DMS53 (cell line): ENCODE measurements at regions not wholly inside any gene's neighbourhood (a gene's known extent, or its start where the extent isn't known, plus 50 kb on each side); places are given as distances from the start of the nearest gene placed in this dataset.

Experiments
- DNase-seq: peaks from one replicate; lab custom pipeline; 2025; lab: John Stamatoyannopoulos, UW

DNA sequence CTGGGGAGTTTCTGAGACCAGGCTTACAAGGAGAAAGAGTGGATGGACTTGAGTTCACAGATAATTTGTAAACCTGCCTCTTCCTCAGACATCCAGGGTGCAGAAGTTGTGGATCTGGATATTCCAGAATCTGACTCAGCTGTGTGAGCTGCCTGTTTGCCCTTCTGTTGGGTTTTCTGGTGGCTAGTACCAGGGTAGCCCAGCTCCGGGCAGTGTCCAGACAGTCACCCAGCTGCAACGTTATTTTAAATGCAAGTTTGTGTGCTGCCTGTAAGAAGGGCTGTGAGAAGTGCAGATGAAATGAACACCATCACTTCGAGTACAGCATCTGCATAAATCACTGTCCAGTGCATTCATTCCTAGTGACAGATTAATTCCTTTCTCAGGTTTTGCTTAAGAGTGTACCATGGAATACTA is 1053.0 kb downstream of the TUSC7 start:
- DNase-seq = peak; percentile 4

- DNase-seq = no peak
These were observed 1054.0 kb downstream of the TUSC7 start for GRCh38 chr3:117763561-117763960.

DNA sequence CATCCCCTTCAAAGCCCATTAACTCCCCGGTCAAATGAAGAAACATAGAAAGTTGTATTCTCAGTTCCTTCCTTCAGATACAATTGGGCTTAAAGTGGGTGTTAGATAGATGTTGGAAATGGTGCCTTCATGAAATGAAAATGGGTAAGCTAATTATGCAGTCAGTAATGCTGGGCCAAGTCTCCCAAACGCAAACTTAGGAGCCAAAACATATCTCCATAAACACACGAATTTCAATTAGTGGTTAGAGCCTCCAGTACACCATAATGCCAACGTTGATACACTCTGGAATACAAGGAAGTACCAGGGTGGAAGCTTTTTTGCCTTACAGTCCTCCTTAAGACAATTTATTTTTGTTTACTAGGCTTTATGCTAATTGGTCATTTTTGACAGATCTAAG is 1059.0 kb downstream of the TUSC7 start:
- DNase-seq = no peak

DNA sequence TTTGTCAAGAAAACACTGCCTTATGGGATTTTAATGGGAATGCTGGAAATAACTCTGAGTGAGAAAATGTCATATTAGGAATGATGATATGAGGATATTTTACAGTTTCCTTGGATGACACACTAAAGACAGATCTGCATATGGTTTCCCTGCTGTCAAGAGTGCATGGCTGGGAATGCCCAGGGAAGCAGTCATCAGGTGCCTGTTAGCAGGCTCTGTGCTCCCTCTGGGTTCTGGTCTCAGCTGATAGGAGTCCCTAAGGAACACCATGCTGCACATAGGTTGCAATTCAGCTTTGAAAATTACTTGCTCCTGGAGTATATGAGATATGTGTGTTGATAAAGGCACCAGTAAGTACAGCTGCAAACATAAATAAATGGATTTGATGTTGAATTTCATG is 1064.6 kb downstream of the TUSC7 start:
- DNase-seq = no peak

DNA sequence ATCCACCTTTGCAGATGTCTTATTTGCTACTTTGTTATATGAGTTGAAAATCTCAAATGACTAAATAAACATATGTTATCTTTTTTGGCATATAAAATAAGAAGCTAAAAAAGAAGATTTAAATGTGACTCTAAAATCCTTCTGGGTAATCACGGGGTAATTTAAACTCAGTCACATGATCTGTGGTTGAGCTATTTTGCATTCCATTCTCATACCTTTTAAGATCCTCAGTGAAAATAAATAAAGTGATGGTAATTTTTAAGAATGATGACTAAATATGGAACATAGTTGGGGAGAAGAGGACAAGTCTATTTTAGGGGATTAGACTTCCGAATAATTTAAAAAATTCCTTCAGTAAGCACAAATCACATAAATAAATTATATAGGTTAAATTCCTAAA is 1076.8 kb downstream of the TUSC7 start:
- no peak for DNase-seq

DNA sequence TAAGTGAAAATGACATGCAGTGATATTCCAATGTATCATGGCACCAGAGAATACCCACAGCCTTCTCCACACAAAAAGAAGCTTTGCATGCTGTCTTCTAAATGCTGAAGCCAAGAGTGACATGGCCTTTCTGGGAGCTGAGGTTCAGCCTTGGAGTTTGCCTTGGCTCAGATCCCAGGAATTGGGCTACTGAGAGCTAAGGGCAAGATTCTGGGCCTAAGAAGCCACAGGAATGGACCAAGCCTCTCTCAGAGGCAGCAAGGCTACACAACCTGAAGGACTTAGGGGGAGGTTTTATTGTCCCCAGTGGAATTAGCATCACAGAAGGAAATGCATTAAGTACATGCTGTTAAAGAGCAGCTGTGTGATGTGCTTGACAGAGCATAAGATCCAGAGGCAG is 1078.5 kb downstream of the TUSC7 start:
- no peak for DNase-seq

- DNase-seq = no peak
These were observed 1078.9 kb downstream of the TUSC7 start for GRCh38 chr3:117788506-117788905.

- no peak for DNase-seq
These were observed 1080.8 kb downstream of the TUSC7 start for GRCh38 chr3:117790235-117790987.

- DNase-seq = no peak
These were observed 1084.2 kb downstream of the TUSC7 start for GRCh38 chr3:117793622-117794265.

GRCh38 chr3:117798221-117798620 is 1088.6 kb downstream of the TUSC7 start:
- no peak for DNase-seq

GRCh38 chr3:117798687-117799386 is 1089.3 kb downstream of the TUSC7 start:
- no peak for DNase-seq

GRCh38 chr3:117799387-117799735 is 1089.8 kb downstream of the TUSC7 start:
- no peak for DNase-seq

DNA sequence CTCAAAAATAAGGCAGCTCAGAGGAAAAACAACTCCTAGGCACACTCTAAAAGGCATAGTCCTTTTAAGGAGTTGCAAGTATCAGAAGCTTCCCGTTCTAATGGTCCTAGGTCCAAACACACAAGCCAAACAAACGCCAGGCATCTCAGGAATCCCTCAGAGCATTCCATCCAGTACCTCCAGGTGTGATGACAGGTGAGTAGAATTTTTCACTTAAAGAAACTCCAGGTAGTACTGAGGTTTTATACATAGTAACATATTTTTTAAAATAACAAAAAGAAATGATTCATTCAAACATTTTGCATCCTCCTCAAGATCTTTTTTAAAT is 1092.3 kb downstream of the TUSC7 start:
- no peak for DNase-seq

DNA sequence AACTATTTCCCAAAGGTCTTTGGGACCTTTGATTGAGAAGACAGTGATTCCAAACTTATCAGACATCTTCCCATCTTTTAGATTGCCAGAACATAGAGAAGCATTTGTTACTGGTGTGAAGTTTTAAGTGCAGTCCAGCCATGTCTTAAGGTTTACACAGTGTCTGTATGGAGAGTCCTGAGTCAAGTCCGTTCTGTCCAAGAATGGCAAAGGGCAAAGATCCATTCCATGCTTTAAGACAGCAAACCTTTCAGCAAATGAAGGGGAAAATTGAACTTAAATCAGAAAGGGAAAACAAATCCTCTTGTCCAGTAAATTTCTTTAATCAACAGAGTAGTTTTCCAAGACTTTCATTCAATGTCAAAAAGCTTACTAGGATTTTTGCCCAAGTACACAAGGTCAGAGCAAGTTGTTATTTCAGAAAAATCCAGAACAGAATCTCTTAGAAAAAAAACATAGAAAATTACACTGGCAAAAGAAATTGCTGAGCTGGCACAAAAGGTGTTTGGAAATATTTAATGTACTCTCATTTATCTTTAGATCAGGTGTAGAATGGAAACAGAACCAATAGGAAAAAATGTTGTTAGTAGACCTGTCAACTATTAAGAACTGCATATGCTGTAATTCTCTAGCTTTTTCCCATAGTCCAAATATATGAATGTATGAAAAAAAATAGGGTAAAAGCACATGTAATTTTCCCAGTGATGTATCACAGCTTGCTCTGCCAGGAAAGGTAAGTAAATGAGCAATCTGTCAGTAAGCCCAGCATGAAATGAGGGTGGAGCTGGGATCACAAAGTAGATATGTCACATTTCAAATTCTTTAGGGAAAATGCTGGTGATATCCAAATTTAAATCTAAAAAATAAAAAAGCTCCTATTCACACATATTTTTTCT is 1099.9 kb downstream of the TUSC7 start:
- no peak for DNase-seq

DNA sequence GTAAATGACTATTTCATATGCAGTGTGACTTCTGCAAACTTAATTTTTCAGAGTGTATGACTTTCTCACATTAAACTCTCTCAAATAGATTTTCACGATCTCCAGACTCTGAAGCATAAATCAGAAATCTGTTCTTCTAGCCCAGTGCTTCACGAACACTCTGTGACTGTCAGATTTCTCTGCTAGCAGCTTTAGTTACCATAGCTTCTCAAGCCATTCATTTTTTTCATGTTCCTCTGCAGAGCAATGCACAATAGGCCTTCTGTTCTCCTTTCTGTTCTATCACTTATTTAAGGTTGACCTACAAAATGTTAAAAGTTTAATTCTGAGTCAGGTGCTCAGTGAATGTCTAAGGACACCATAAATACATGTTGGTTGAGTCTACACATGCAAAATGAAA is 1102.2 kb downstream of the TUSC7 start:
- no peak for DNase-seq

DNA sequence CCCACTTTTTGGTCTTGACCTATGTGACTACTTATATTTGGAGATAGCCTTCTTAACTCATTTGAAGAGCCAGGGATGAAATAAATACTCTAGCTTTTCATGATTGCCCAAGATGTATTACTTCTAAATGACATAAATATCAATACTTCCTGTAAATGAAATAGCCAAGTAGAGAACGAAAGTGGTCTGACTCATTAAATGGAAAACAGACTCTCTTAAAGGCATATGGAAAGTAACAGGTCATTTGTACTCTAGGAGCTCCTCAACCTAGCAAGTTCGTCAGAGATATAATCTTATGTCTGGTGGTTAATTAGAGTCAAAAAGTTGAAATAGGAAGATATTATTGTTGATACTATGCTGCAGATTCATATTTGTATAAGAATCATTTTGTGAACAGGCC is 1105.4 kb downstream of the TUSC7 start:
- DNase-seq = no peak

- DNase-seq = no peak
These were observed 1107.5 kb downstream of the TUSC7 start for GRCh38 chr3:117817103-117817502.

DNA sequence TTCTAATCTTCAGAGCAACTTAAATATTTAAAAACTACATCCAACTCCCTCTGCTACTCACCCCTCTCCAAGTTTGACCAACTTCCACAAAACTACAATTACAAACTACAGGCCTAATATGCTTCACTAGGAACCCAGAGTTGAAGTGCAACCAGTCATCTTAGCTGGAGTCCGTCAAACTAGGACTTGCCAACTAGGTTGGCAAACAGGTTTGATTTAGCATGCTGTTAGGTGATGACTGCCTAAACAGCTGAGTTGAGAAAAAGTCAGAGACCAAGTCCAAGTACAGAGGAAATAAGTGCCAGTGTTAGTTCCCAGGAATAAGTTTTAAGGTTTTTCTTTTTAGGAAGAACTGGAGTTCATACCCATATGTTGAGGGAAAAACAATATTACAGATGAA is 1109.0 kb downstream of the TUSC7 start:
- no peak for DNase-seq

DNA sequence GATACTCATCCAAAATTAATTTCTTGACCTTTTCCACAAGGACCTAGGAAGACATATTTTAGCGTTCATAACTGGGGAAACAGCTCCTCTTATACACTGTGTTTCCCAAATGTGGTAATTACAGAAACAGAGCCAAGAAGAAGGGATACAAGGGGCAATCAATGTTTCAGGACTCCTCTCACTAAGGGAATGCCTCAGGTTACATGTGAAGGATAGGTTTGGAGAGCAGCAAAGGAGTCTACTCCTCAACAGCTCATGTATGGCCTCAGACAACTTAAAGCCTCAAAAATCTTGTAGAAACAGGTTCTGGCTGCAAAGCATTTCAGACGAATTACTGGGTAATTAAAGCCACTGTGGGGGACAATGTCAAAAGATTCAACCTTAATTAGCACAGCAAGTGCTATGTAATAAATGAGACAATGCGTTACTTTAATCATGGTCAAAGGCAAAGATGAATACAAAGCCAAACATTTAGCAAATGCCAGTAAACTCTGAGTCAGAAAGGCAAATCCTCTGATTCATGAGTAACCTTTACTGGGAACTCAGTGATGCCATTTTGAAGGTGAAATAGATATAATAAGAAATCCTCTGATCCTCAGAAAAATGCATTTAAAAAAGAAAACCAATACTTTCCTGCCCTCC is 1111.2 kb downstream of the TUSC7 start:
- no peak for DNase-seq

GRCh38 chr3:117822416-117822815 is 1112.8 kb downstream of the TUSC7 start:
- no peak for DNase-seq

GRCh38 chr3:117836296-117836695 is 1126.7 kb downstream of the TUSC7 start:
- DNase-seq = no peak

GRCh38 chr3:117837391-117837790 is 1127.8 kb downstream of the TUSC7 start:
- DNase-seq = no peak
